DOHH2 (cell line): ENCODE measurements at regions not wholly inside any gene's neighbourhood (a gene's known extent, or its start where the extent isn't known, plus 50 kb on each side); places are given as distances from the start of the nearest gene placed in this dataset.

Experiments used
- CTCF ChIP-seq: fragments of 200-600 bp; sonication (generic); IDR thresholded peaks from one replicate; pipeline ENCODE4 v1.5.1; 2014; ENCODE audit warnings: antibody characterized with exemption, mild to moderate bottlenecking, low read depth, low read length; ENCODE audit not compliant: poor library complexity, severe bottlenecking
- EZH2phosphoT487 ChIP-seq: fragments of 200-600 bp; sonication (generic); IDR thresholded peaks from 2 replicates; pipeline ENCODE4 v1.6.1; 2017; ENCODE audit warnings: borderline replicate concordance, mild to moderate bottlenecking, antibody characterized with exemption, low read length, moderate library complexity, mixed read lengths

- TF ChIP-seq CTCF (no peak), EZH2phosphoT487 (no peak)
These were observed 59.9 kb upstream of the SNTG2 start for GRCh38 chr2:890791-891190.
